ENCODE measurements at regions not wholly inside any gene's neighbourhood (a gene's known extent, or its start where the extent isn't known, plus 50 kb on each side); places are given as distances from the start of the nearest gene placed in this dataset.

DNA sequence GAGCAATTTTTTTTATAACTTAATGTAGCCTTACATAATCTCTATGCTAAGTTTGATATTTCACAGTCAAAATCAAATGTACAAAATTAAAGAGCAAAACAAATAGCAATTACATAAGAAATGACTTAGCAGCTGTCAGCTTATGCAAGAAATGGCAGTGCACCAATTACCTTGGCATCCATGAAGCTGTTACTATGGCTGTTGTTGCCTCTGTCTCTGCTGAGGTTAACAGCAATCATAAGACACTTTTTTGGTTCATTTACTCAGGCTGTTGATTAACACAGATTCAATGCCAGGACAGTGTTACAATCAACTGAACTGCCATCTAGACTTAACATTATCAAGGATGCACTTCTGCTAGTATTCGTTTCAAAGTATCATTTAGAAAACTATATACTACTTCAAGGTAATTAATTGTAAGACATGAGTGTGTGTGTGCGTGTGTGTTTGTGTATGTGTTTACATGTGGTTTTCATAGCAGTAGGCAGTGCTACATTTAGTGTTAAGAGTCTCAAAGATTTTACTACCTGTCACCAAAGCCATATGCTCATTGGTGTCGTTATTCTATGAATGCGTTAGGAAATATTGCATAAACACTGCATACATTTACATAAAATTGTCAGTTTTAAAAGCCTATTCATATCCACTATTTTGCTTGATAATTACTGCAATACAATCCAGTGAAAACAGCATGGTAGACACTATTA, 1084.2 kb upstream of the COX7C start:
- no peak for DNase-seq (ENCODE audit: extremely low read depth in 1 of 4, low spot score in 3 of 4)
- 41% methylated on average over 4 of the region's 4 CpGs for WGBS (ENCODE audit: insufficient coverage, low coverage, missing lambda C conversion rate)
- Histone ChIP-seq H4K20me1 (replicated peaks; ENCODE audit: control insufficient read depth, insufficient read depth, low read length) (no peaks in the 10 kb centered on the region), H3K4me1 (replicated peaks in 1 of 2; ENCODE audit: control insufficient read depth in 2 of 2, insufficient read depth in 2 of 2, low read length in 2 of 2) (no peaks in the 10 kb centered on the region), H3K27me3 (ENCODE audit: control insufficient read depth in 2 of 2, insufficient read depth in 2 of 2, low read length in 2 of 2) (no peaks in the 10 kb centered on the region), H3K9ac (ENCODE audit: insufficient read depth in 1 of 2, low read depth in 2 of 2, low read length in 2 of 2) (no peak overlapping the region), H3K79me2 (ENCODE audit: control insufficient read depth, insufficient read depth, low read length) (no peaks in the 10 kb centered on the region), H3K9me3 (replicated peaks; ENCODE audit: control insufficient read depth, insufficient read depth, low read depth, low read length) (no peaks in the 10 kb centered on the region; the same call in 1 of the 2 replicates), H3K4me2 (ENCODE audit: insufficient read depth, low read length) (no peak overlapping the region), H3K27ac (ENCODE audit: extremely low read depth, low read depth, low read length) (no peak overlapping the region), H3K9me1 (ENCODE audit: control insufficient read depth, insufficient read depth, low read length) (no peaks in the 10 kb centered on the region), H3K36me3 (ENCODE audit: control insufficient read depth, insufficient read depth, low read length) (no peaks in the 10 kb centered on the region; the same call in 2 of the 3 replicates), H3K4me3 (no peak overlapping the region), H2AFZ (ENCODE audit: low read depth, low read length) (no peak overlapping the region)
- no peak for TF ChIP-seq RBM39 (optimal IDR thresholded peaks at IDR 0.05; ENCODE audit: low read depth, low read length)
- TF ChIP-seq, protein P1, sequence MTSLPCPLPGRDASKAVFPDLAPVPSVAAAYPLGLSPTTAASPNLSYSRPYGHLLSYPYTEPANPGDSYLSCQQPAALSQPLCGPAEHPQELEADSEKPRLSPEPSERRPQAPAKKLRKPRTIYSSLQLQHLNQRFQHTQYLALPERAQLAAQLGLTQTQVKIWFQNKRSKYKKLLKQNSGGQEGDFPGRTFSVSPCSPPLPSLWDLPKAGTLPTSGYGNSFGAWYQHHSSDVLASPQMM (CRISPR knock-in tag; IDR thresholded peaks at IDR 0.05): no peak
- intact Hi-C loops (cut with micrococcal nuclease): no loop called here
- ChIA-PET POLR2A (interaction anchor here (0.7 kb wide), 1 partner anchor 888 kb away, joined by 3 read pairs; no protein-coding TSS in a partner anchor), CTCF (ENCODE audit: low intra/inter-chr PET ratio) (no interaction called here)
- no TSS peak for BruUV-seq (replicated peaks)
- FAIRE-seq: peak; percentile 65
- ATAC-seq: no peak
- in situ Hi-C loops (cut with MboI): no loop called here

DNA sequence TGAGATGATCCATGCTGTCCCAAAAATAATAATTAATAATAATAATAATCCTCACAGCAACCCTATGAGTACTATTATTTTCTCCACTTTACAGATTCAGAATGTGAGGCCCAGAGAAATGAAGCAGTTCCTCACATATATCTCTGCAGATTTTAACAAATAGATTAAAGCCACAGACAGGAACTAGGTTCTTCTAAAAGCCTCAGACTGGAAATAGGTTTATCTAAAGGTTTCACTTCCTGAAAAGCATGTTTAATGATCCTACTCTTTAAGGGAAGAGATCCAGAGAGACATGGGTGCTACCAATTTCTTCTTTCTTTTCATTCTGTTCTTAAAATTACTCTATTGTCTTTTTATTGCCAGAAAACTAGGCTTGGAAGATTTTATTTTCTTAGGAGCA, 1079.4 kb upstream of the COX7C start:
- intact Hi-C loops (cut with micrococcal nuclease): no loop called here
- H3K27ac ChIP-seq (ENCODE audit: extremely low read depth, low read depth, low read length): no peak overlapping the region
- H3K27me3 ChIP-seq (ENCODE audit: control insufficient read depth in 2 of 2, insufficient read depth in 2 of 2, low read length in 2 of 2): no peaks in the 10 kb centered on the region
- in situ Hi-C loops (cut with MboI): no loop called here
- H3K9me3 ChIP-seq (replicated peaks; ENCODE audit: control insufficient read depth, insufficient read depth, low read depth, low read length): no peaks in the 10 kb centered on the region
- DNase-seq (ENCODE audit: extremely low read depth in 1 of 4, low spot score in 3 of 4): no peak
- H3K79me2 ChIP-seq (ENCODE audit: control insufficient read depth, insufficient read depth, low read length): no peaks in the 10 kb centered on the region
- no peak overlapping the region for H3K9ac ChIP-seq (ENCODE audit: insufficient read depth in 1 of 2, low read depth in 2 of 2, low read length in 2 of 2)
- no peaks in the 10 kb centered on the region for H3K4me1 ChIP-seq (replicated peaks in 1 of 2; ENCODE audit: control insufficient read depth in 2 of 2, insufficient read depth in 2 of 2, low read length in 2 of 2)
- POLR2A ChIA-PET: no interaction called here
- CTCF ChIA-PET (ENCODE audit: low intra/inter-chr PET ratio): no interaction called here
- no peak overlapping the region for H3K4me2 ChIP-seq (ENCODE audit: insufficient read depth, low read length)
- no peak overlapping the region for H2AFZ ChIP-seq (ENCODE audit: low read depth, low read length)
- no peak for FAIRE-seq
- H3K36me3 ChIP-seq (ENCODE audit: control insufficient read depth, insufficient read depth, low read length): no peaks in the 10 kb centered on the region; the same call in 2 of the 3 replicates
- ATAC-seq: no peak
- no TSS peak for BruUV-seq (replicated peaks)
- no peaks in the 10 kb centered on the region for H4K20me1 ChIP-seq (replicated peaks; ENCODE audit: control insufficient read depth, insufficient read depth, low read length)
- H3K9me1 ChIP-seq (ENCODE audit: control insufficient read depth, insufficient read depth, low read length): no peaks in the 10 kb centered on the region
- TF ChIP-seq KLF13 (tag; IDR thresholded peaks at IDR 0.05; ENCODE audit: borderline replicate concordance, low read depth): no peak
- H3K4me3 ChIP-seq: no peak overlapping the region
